ENCODE measurements at regions not wholly inside any gene's neighbourhood (a gene's known extent, or its start where the extent isn't known, plus 50 kb on each side); places are given as distances from the start of the nearest gene placed in this dataset.

- TF ChIP-seq ESRRG (CRISPR knock-in tag; IDR thresholded peaks at IDR 0.05) = no peak
- TF ChIP-seq ARNTL (CRISPR knock-in tag; IDR thresholded peaks at IDR 0.05; ENCODE audit: borderline replicate concordance, low read depth) = no peak
- TF ChIP-seq ZNF8 (CRISPR knock-in tag; IDR thresholded peaks at IDR 0.05) = no peak
- no peak for TF ChIP-seq ZFP30 (CRISPR knock-in tag; IDR thresholded peaks at IDR 0.05)
- no peak for TF ChIP-seq SNAI2 (CRISPR knock-in tag; IDR thresholded peaks at IDR 0.05)
- ATAC-seq = no peak
Observed at GRCh38 chr18:76593843-76594242, 98.8 kb upstream of the ZNF516 start.

GRCh38 chr18:76592981-76593381 lies 97.9 kb upstream of the ZNF516 start:
- TF ChIP-seq TSHZ2 (CRISPR knock-in tag; IDR thresholded peaks at IDR 0.05) (no peak), GLIS3 (CRISPR knock-in tag; IDR thresholded peaks at IDR 0.05) (no peak), ARNTL (CRISPR knock-in tag; IDR thresholded peaks at IDR 0.05; ENCODE audit: borderline replicate concordance, low read depth) (no peak), ZNF70 (CRISPR knock-in tag; IDR thresholded peaks at IDR 0.05) (no peak), BACH2 (CRISPR knock-in tag; IDR thresholded peaks at IDR 0.05; ENCODE audit: borderline replicate concordance) (no peak), POU6F1 (CRISPR knock-in tag; IDR thresholded peaks at IDR 0.05; ENCODE audit: borderline replicate concordance, low read depth) (no peak), ZFP30 (CRISPR knock-in tag; IDR thresholded peaks at IDR 0.05) (no peak), RARB (CRISPR knock-in tag; IDR thresholded peaks at IDR 0.05) (no peak), ZNF8 (CRISPR knock-in tag; IDR thresholded peaks at IDR 0.05) (no peak), SNAI2 (CRISPR knock-in tag; IDR thresholded peaks at IDR 0.05) (no peak), CREB5 (CRISPR knock-in tag; IDR thresholded peaks at IDR 0.05; ENCODE audit: low read depth) (no peak), CSDC2 (CRISPR knock-in tag; IDR thresholded peaks at IDR 0.05) (no peak), TCF4 (CRISPR knock-in tag; IDR thresholded peaks at IDR 0.05; ENCODE audit: borderline replicate concordance) (no peak)
- ATAC-seq = no peak

GRCh38 chr18:76592096-76592495 lies 97.1 kb upstream of the ZNF516 start:
- no peak for ATAC-seq
- no peak for TF ChIP-seq ZFP3 (CRISPR knock-in tag; IDR thresholded peaks at IDR 0.05)

GRCh38 chr18:76589866-76590265 lies 94.8 kb upstream of the ZNF516 start:
- no peak for TF ChIP-seq BACH2 (CRISPR knock-in tag; IDR thresholded peaks at IDR 0.05; ENCODE audit: borderline replicate concordance)
- TF ChIP-seq SNAI2 (CRISPR knock-in tag; IDR thresholded peaks at IDR 0.05) = no peak
- TF ChIP-seq POU6F1 (CRISPR knock-in tag; IDR thresholded peaks at IDR 0.05; ENCODE audit: borderline replicate concordance, low read depth) = no peak
- no peak for TF ChIP-seq RARB (CRISPR knock-in tag; IDR thresholded peaks at IDR 0.05)
- no peak for TF ChIP-seq PATZ1 (CRISPR knock-in tag; IDR thresholded peaks at IDR 0.05; ENCODE audit: borderline replicate concordance)
- no peak for TF ChIP-seq ZNF8 (CRISPR knock-in tag; IDR thresholded peaks at IDR 0.05)
- TF ChIP-seq OSR1 (CRISPR knock-in tag; IDR thresholded peaks at IDR 0.05) = no peak
- TF ChIP-seq ZNF565 (CRISPR knock-in tag; conservative IDR thresholded peaks at IDR 0.05; ENCODE audit: low read depth) = no peak
- TF ChIP-seq TOX (CRISPR knock-in tag; IDR thresholded peaks at IDR 0.05; ENCODE audit: borderline replicate concordance) = no peak
- no peak for TF ChIP-seq ESRRG (CRISPR knock-in tag; IDR thresholded peaks at IDR 0.05)
- TF ChIP-seq ZFP30 (CRISPR knock-in tag; IDR thresholded peaks at IDR 0.05) = no peak
- TF ChIP-seq GLIS3 (CRISPR knock-in tag; IDR thresholded peaks at IDR 0.05) = no peak
- TF ChIP-seq PPARA (CRISPR knock-in tag; IDR thresholded peaks at IDR 0.05; ENCODE audit: borderline replicate concordance) = no peak
- no peak for TF ChIP-seq ZNF70 (CRISPR knock-in tag; IDR thresholded peaks at IDR 0.05)
- no peak for TF ChIP-seq CREB5 (CRISPR knock-in tag; IDR thresholded peaks at IDR 0.05; ENCODE audit: low read depth)
- TF ChIP-seq TSHZ2 (CRISPR knock-in tag; IDR thresholded peaks at IDR 0.05) = no peak
- TF ChIP-seq ISL1 (CRISPR knock-in tag; IDR thresholded peaks at IDR 0.05) = no peak
- ATAC-seq = no peak

All from SK-N-SH treated with all-trans-retinoic acid at 6 μM for 48 hours (cell line).